ENCODE measurements at regions not wholly inside any gene's neighbourhood (a gene's known extent, or its start where the extent isn't known, plus 50 kb on each side); places are given as distances from the start of the nearest gene placed in this dataset.

DNA sequence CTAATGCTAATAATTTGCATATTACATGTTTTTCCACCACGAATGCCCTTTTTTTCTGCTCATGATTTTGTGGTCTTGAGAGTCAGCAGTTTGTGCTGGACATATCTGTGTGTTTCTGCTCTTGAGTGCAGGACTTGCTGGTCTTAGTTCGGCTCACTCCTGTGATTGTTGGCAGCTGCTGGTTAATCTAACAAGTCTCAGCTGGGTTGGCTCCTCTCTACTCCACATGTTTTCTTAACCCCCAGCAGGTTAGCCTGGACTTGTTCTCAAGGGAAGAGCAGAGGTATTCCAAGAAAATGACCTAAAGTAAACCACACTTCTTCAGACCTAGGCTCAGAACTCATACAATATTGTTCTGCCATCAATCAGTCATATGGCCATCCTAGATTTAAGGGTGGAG is 1238.9 kb downstream of the XPNPEP1 start:
- no peak for TF ChIP-seq NR2F2 (IDR thresholded peaks at IDR 0.05)
- Histone ChIP-seq H3K9ac (ENCODE audit: low read depth in 1 of 2, low read length in 2 of 2) (no peak overlapping the region), H3K27ac (ENCODE audit: low read depth in 1 of 2, low read length in 2 of 2) (no peak overlapping the region), H3K9me3 (ENCODE audit: control insufficient read depth in 4 of 4, low read length in 3 of 4) (no peaks in the 10 kb centered on the region), H3K4me3 (ENCODE audit: low read depth in 1 of 3, low read length in 3 of 3) (no peak overlapping the region), H3K4me1 (ENCODE audit: control insufficient read depth in 4 of 4, insufficient read depth in 4 of 4, low read length in 3 of 4) (no peaks in the 10 kb centered on the region), H3K27me3 (ENCODE audit: control insufficient read depth in 4 of 4, insufficient read depth in 4 of 4, low read length in 3 of 4) (no peaks in the 10 kb centered on the region), H3K36me3 (ENCODE audit: control insufficient read depth in 4 of 4, insufficient read depth in 3 of 4, low read depth in 1 of 4, low read length in 3 of 4) (no peaks in the 10 kb centered on the region)
- WGBS: 54% methylated on average over 2 of the region's 2 CpGs
- DNase-seq (ENCODE audit: low spot score): no peak

DNA sequence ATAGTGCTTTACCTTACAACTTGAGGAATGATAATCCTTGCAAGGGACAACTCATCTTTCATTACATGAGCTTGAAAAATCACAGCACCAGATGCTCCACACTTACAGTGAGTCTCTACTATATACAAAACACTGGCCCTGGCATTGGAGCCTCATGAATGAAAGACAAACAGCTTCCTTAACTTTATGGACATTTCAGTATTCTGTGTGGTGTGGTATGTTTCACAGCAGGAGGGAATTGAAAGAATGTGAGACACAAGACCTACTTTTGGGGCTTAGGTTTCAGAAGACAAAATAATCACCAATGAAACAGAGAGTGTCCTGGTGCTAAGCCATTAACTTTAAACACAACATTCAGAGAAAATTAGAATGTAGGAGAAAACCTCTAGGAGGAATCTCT is 1249.6 kb downstream of the XPNPEP1 start:
- no peak overlapping the region for H3K4me3 ChIP-seq (ENCODE audit: low read depth in 1 of 3, low read length in 3 of 3)
- H3K27ac ChIP-seq (ENCODE audit: low read depth in 1 of 2, low read length in 2 of 2): no peak overlapping the region
- TF ChIP-seq, protein P1, sequence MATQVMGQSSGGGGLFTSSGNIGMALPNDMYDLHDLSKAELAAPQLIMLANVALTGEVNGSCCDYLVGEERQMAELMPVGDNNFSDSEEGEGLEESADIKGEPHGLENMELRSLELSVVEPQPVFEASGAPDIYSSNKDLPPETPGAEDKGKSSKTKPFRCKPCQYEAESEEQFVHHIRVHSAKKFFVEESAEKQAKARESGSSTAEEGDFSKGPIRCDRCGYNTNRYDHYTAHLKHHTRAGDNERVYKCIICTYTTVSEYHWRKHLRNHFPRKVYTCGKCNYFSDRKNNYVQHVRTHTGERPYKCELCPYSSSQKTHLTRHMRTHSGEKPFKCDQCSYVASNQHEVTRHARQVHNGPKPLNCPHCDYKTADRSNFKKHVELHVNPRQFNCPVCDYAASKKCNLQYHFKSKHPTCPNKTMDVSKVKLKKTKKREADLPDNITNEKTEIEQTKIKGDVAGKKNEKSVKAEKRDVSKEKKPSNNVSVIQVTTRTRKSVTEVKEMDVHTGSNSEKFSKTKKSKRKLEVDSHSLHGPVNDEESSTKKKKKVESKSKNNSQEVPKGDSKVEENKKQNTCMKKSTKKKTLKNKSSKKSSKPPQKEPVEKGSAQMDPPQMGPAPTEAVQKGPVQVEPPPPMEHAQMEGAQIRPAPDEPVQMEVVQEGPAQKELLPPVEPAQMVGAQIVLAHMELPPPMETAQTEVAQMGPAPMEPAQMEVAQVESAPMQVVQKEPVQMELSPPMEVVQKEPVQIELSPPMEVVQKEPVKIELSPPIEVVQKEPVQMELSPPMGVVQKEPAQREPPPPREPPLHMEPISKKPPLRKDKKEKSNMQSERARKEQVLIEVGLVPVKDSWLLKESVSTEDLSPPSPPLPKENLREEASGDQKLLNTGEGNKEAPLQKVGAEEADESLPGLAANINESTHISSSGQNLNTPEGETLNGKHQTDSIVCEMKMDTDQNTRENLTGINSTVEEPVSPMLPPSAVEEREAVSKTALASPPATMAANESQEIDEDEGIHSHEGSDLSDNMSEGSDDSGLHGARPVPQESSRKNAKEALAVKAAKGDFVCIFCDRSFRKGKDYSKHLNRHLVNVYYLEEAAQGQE (IDR thresholded peaks at IDR 0.05): no peak
- no peak for DNase-seq (ENCODE audit: low spot score)
- H3K9ac ChIP-seq (ENCODE audit: low read depth in 1 of 2, low read length in 2 of 2): no peak overlapping the region
- no peaks in the 10 kb centered on the region for H3K4me1 ChIP-seq (ENCODE audit: control insufficient read depth in 4 of 4, insufficient read depth in 4 of 4, low read length in 3 of 4)
- H3K36me3 ChIP-seq (ENCODE audit: control insufficient read depth in 4 of 4, insufficient read depth in 3 of 4, low read depth in 1 of 4, low read length in 3 of 4): no peaks in the 10 kb centered on the region
- no peaks in the 10 kb centered on the region for H3K27me3 ChIP-seq (ENCODE audit: control insufficient read depth in 4 of 4, insufficient read depth in 4 of 4, low read length in 3 of 4)
- no peaks in the 10 kb centered on the region for H3K9me3 ChIP-seq (ENCODE audit: control insufficient read depth in 4 of 4, low read length in 3 of 4)

GRCh38 chr10:108663587-108663986 is 1259.7 kb downstream of the XPNPEP1 start:
- 61% methylated on average over 1 of the region's 1 CpG for WGBS
- Histone ChIP-seq H3K9ac (ENCODE audit: low read depth in 1 of 2, low read length in 2 of 2) (no peak overlapping the region), H3K36me3 (ENCODE audit: control insufficient read depth in 4 of 4, insufficient read depth in 3 of 4, low read depth in 1 of 4, low read length in 3 of 4) (no peaks in the 10 kb centered on the region), H3K4me1 (ENCODE audit: control insufficient read depth in 4 of 4, insufficient read depth in 4 of 4, low read length in 3 of 4) (no peaks in the 10 kb centered on the region), H3K4me3 (ENCODE audit: low read depth in 1 of 3, low read length in 3 of 3) (no peak overlapping the region), H3K27ac (ENCODE audit: low read depth in 1 of 2, low read length in 2 of 2) (no peak overlapping the region), H3K9me3 (ENCODE audit: control insufficient read depth in 4 of 4, low read length in 3 of 4) (no peaks in the 10 kb centered on the region), H3K27me3 (ENCODE audit: control insufficient read depth in 4 of 4, insufficient read depth in 4 of 4, low read length in 3 of 4) (peaks cover 0 to 3% (median 0%) of the 10 kb centered on the region in 4 donors)
- no peak for TF ChIP-seq HNF4G (IDR thresholded peaks at IDR 0.05)
- no peak for TF ChIP-seq JUND (IDR thresholded peaks at IDR 0.05)
- TF ChIP-seq, protein P2, sequence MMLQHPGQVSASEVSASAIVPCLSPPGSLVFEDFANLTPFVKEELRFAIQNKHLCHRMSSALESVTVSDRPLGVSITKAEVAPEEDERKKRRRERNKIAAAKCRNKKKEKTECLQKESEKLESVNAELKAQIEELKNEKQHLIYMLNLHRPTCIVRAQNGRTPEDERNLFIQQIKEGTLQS (IDR thresholded peaks at IDR 0.05): no peak
- TF ChIP-seq HNF4A (conservative IDR thresholded peaks at IDR 0.05): no peak
- no peak for TF ChIP-seq FOXA2 (IDR thresholded peaks at IDR 0.05)
- TF ChIP-seq RXRA (IDR thresholded peaks at IDR 0.05): no peak
- TF ChIP-seq, protein P3, sequence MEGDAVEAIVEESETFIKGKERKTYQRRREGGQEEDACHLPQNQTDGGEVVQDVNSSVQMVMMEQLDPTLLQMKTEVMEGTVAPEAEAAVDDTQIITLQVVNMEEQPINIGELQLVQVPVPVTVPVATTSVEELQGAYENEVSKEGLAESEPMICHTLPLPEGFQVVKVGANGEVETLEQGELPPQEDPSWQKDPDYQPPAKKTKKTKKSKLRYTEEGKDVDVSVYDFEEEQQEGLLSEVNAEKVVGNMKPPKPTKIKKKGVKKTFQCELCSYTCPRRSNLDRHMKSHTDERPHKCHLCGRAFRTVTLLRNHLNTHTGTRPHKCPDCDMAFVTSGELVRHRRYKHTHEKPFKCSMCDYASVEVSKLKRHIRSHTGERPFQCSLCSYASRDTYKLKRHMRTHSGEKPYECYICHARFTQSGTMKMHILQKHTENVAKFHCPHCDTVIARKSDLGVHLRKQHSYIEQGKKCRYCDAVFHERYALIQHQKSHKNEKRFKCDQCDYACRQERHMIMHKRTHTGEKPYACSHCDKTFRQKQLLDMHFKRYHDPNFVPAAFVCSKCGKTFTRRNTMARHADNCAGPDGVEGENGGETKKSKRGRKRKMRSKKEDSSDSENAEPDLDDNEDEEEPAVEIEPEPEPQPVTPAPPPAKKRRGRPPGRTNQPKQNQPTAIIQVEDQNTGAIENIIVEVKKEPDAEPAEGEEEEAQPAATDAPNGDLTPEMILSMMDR (IDR thresholded peaks at IDR 0.05; ENCODE audit: low read depth, low read length, missing input control): no peak
- no peak for TF ChIP-seq TAF1 (conservative IDR thresholded peaks at IDR 0.05)
- TF ChIP-seq RAD21 (IDR thresholded peaks at IDR 0.05): no peak
- TF ChIP-seq EGR1 (IDR thresholded peaks at IDR 0.05; ENCODE audit: low read depth in 2 of 2): no peak
- no peak for TF ChIP-seq MAX (IDR thresholded peaks at IDR 0.05)
- no peak for TF ChIP-seq NR2F2 (IDR thresholded peaks at IDR 0.05)
- no peak for TF ChIP-seq ZBTB33 (IDR thresholded peaks at IDR 0.05)
- no peak for DNase-seq (ENCODE audit: low spot score)

All from liver (tissue), 8 donors.